Karpas-422 (cell line): ENCODE measurements at regions not wholly inside any gene's neighbourhood (a gene's known extent, or its start where the extent isn't known, plus 50 kb on each side); places are given as distances from the start of the nearest gene placed in this dataset.
"Not testable (repeated sequence)": the region's sequence is repeated elsewhere in the genome, so short reads cannot be mapped to it uniquely, and the experiment has no call there.

ENCODE experiments used
- DNase-seq: peaks from one replicate; pipeline ENCODE4 v3.0.0-alpha.2; 2015
- H2AFZ ChIP-seq: fragments of 200-600 bp; sonication (generic); 2 replicates; pipeline ENCODE4 v1.6.1; 2014; ENCODE audit warnings: antibody characterized with exemption, low read length, mixed read lengths
- H3K27ac ChIP-seq: fragments of 200-600 bp; sonication (generic); 2 replicates; pipeline ENCODE4 v1.5.1; 2014; ENCODE audit warnings: mild to moderate bottlenecking, low read length, moderate library complexity
- H3K27me3 ChIP-seq: fragments of 200-600 bp; sonication (generic); 2 replicates; pipeline ENCODE4 v1.6.1; 2014; ENCODE audit warnings: low read length, mixed read lengths
- H3K36me3 ChIP-seq: fragments of 200-600 bp; sonication (generic); 2 replicates; pipeline ENCODE4 v1.6.1; 2014; ENCODE audit warnings: low read length, mixed read lengths; ENCODE audit not compliant: insufficient read depth
- H3K4me1 ChIP-seq: fragments of 200-600 bp; sonication (generic); 2 replicates; pipeline ENCODE4 v1.6.1; 2014; ENCODE audit warnings: mild to moderate bottlenecking, low read length, mixed read lengths
- H3K4me2 ChIP-seq: fragments of 200-600 bp; sonication (generic); 2 replicates; pipeline ENCODE4 v1.6.1; 2014; ENCODE audit warnings: low read length, low read depth, mild to moderate bottlenecking; ENCODE audit not compliant: poor library complexity, severe bottlenecking
- H3K4me3 ChIP-seq: fragments of 200-600 bp; sonication (generic); 2 replicates; pipeline ENCODE4 v1.5.1; 2014; ENCODE audit warnings: mild to moderate bottlenecking, antibody characterized with exemption, low read length, mixed read lengths
- H3K79me2 ChIP-seq: fragments of 200-600 bp; sonication (generic); 2 replicates; pipeline ENCODE4 v1.6.1; 2014; ENCODE audit warnings: mild to moderate bottlenecking, low read length, mixed read lengths
- H3K9ac ChIP-seq: fragments of 200-600 bp; sonication (generic); 2 replicates; pipeline ENCODE4 v1.6.0; 2014; ENCODE audit warnings: low read length
- H3K9me2 ChIP-seq: fragments of 200-600 bp; sonication (generic), shearing (Covaris generic); replicated peaks from 2 replicates; pipeline ENCODE4 v1.6.0; 2014; ENCODE audit warnings: mild to moderate bottlenecking, low read length, moderate library complexity; ENCODE audit not compliant: insufficient read depth
- H3K9me3 ChIP-seq: fragments of 300-700, 200-600 bp; sonication (generic); 2 replicates; pipeline ENCODE4 v1.6.1; 2014; ENCODE audit warnings: low read length, mixed read lengths
- H4K20me1 ChIP-seq: fragments of 200-600 bp; sonication (generic); 2 replicates; pipeline ENCODE4 v1.6.1; 2014; ENCODE audit warnings: mild to moderate bottlenecking, antibody characterized with exemption, low read length, low read depth; ENCODE audit not compliant: insufficient read depth

DNA sequence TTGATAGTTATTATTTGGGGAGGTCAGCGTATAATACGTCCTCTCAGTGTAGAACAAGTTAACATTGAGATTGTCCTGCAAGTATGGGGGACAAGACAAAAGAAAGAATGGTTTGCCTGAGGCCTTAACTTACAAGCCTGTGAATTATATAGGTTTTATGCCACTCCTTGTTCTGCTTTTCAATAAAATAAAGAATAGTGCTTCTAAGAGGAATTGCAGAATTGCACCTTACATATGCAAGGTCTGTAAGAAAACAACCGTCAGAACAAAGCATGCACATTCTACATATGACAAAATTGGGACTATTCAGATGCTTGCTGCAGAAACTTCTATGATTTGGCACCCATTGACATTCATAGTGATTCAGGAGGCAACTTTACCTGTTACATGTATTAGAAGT is 785.0 kb downstream of the NR4A2 start:
- no peak overlapping the region for H3K9ac ChIP-seq
- DNase-seq = no peak
- peaks cover 7% of the 10 kb centered on the region for H3K9me3 ChIP-seq
- H3K9me2 ChIP-seq = no peaks in the 10 kb centered on the region
- H3K79me2 ChIP-seq = no peaks in the 10 kb centered on the region
- H2AFZ ChIP-seq = peak overlapping the region; percentile 53; the same call in 1 of the 2 replicates
- H4K20me1 ChIP-seq = no peaks in the 10 kb centered on the region
- H3K4me3 ChIP-seq = 0 out of 2 replicates have a peak overlapping the region, but pooled peaks have one; percentile 3
- H3K4me1 ChIP-seq = 0 out of 2 replicates have a peak, but pooled peaks cover 3% of the 10 kb centered on the region
- H3K27me3 ChIP-seq = no peaks in the 10 kb centered on the region
- no peaks in the 10 kb centered on the region for H3K36me3 ChIP-seq
- no peak overlapping the region for H3K27ac ChIP-seq
- H3K4me2 ChIP-seq = no peak overlapping the region

GRCh38 chr2:155546721-155547555 is 785.6 kb downstream of the NR4A2 start:
- Histone ChIP-seq H3K79me2 (no peaks in the 10 kb centered on the region), H3K9me3 (peaks cover 10% of the 10 kb centered on the region), H3K27me3 (no peaks in the 10 kb centered on the region), H3K9me2 (no peaks in the 10 kb centered on the region), H3K27ac (no peak overlapping the region), H2AFZ (peak overlapping the region; percentile 32; the same call in 1 of the 2 replicates), H3K4me1 (0 out of 2 replicates have a peak, but pooled peaks cover 3% of the 10 kb centered on the region), H3K36me3 (no peaks in the 10 kb centered on the region), H4K20me1 (no peaks in the 10 kb centered on the region), H3K4me3 (0 out of 2 replicates have a peak overlapping the region, but pooled peaks have one; percentile 25), H3K4me2 (peak overlapping the region; percentile 11), H3K9ac (no peak overlapping the region)
- no peak for DNase-seq

DNA sequence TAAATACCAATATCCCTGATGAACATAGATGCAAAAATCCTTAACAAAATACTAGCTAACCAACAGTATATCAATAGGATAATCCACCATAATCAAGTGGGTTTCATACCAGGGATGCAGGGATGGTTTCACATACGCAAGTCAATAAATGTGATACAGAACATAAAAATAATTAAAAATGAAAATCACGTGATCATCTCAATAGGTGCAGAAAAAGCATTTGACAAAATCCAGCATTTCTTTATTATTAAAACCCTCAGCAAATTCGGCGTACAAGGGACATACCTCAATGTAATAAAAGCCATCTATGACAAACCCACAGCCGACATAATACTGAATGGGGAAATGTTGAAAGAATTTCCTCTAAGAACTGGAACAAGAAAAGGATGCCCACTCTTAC is 793.5 kb downstream of the NR4A2 start:
- H3K4me1 ChIP-seq, H3K27ac ChIP-seq, H4K20me1 ChIP-seq, H3K4me3 ChIP-seq, H2AFZ ChIP-seq, H3K79me2 ChIP-seq, DNase-seq, H3K27me3 ChIP-seq, H3K9ac ChIP-seq, H3K9me2 ChIP-seq, H3K36me3 ChIP-seq, H3K4me2 ChIP-seq: not testable (repeated sequence)
- H3K9me3 ChIP-seq = peaks cover 25% of the 10 kb centered on the region

- no peak for DNase-seq
These were observed 804.5 kb downstream of the NR4A2 start for GRCh38 chr2:155528034-155528433.

GRCh38 chr2:155525199-155525598 is 807.3 kb downstream of the NR4A2 start:
- H3K4me1 ChIP-seq = no peaks in the 10 kb centered on the region
- H3K79me2 ChIP-seq = no peaks in the 10 kb centered on the region
- DNase-seq = no peak
- H3K4me2 ChIP-seq = no peak overlapping the region
- no peak overlapping the region for H2AFZ ChIP-seq
- no peaks in the 10 kb centered on the region for H4K20me1 ChIP-seq
- no peaks in the 10 kb centered on the region for H3K9me2 ChIP-seq
- H3K36me3 ChIP-seq = no peaks in the 10 kb centered on the region
- no peak overlapping the region for H3K27ac ChIP-seq
- peaks cover 17% of the 10 kb centered on the region for H3K9me3 ChIP-seq
- no peak overlapping the region for H3K4me3 ChIP-seq
- no peak overlapping the region for H3K9ac ChIP-seq
- H3K27me3 ChIP-seq = no peaks in the 10 kb centered on the region

More at GRCh38 chr2:155528034-155528433, 804.5 kb downstream of the NR4A2 start:
- Histone ChIP-seq H3K36me3 (no peaks in the 10 kb centered on the region), H2AFZ (no peak overlapping the region), H3K27ac (no peak overlapping the region), H3K4me3 (no peak overlapping the region), H3K27me3 (no peaks in the 10 kb centered on the region), H3K4me2 (no peak overlapping the region), H3K9me2 (no peaks in the 10 kb centered on the region), H3K9me3 (peaks cover 19% of the 10 kb centered on the region), H3K9ac (no peak overlapping the region), H3K79me2 (no peaks in the 10 kb centered on the region), H4K20me1 (no peaks in the 10 kb centered on the region), H3K4me1 (no peaks in the 10 kb centered on the region)

DNA sequence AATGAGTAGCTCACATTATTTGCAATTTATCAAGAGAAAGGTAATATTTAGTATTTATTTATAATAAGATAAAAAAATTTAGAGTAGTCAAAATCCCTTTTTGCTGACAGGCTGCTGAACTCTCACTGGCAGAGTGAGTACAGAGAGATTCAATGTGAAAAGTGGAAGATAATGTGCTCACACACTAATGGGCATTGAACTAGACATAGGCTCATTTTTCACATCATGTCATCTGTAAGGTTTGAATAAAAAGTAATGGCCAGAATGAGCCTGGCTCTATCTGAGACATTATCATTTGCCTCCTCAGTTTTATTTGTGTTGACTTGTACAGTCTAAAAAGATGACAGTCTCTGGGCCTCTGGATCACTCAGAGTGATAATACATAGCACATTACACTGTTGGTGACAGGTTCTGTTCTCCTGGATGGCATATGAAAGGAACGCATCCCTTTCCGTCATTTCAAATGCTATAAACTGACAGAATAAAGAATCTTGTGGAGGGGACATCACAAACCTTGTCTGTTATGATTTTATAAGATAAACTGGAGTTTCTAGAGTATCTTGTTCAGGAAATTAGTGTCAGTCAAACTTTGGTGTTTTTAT is 812.9 kb downstream of the NR4A2 start:
- Histone ChIP-seq H4K20me1 (no peaks in the 10 kb centered on the region), H3K36me3 (no peaks in the 10 kb centered on the region), H3K9me3 (peaks cover 25% of the 10 kb centered on the region), H3K9ac (no peak overlapping the region), H2AFZ (no peak overlapping the region), H3K27ac (no peak overlapping the region), H3K4me3 (no peak overlapping the region), H3K27me3 (no peaks in the 10 kb centered on the region), H3K4me2 (no peak overlapping the region), H3K79me2 (no peaks in the 10 kb centered on the region), H3K9me2 (no peaks in the 10 kb centered on the region), H3K4me1 (no peaks in the 10 kb centered on the region)
- no peak for DNase-seq

DNA sequence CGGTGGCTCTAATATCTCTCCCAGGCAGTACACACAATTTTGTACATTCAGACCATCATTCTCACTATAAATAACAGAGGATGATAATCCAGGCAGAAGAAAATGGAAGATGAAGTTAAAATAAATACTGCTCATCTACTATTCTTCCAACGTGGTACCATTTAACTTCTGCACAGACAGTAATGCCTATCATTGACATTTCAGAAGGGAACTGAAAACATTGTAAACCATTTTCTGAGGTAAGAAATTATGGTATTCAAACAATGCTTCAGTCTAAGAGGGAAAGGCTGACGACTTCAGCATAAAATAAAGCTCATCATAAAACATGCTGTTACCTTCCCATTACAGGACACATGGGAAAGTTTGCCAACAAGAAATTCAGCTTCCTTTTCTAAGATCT is 814.4 kb downstream of the NR4A2 start:
- no peak overlapping the region for H3K4me3 ChIP-seq
- no peaks in the 10 kb centered on the region for H4K20me1 ChIP-seq
- H3K27me3 ChIP-seq = no peaks in the 10 kb centered on the region
- peaks cover 28% of the 10 kb centered on the region for H3K9me3 ChIP-seq
- no peaks in the 10 kb centered on the region for H3K9me2 ChIP-seq
- H3K4me2 ChIP-seq = no peak overlapping the region
- H3K79me2 ChIP-seq = no peaks in the 10 kb centered on the region
- no peak for DNase-seq
- no peak overlapping the region for H3K9ac ChIP-seq
- no peaks in the 10 kb centered on the region for H3K4me1 ChIP-seq
- H3K36me3 ChIP-seq = no peaks in the 10 kb centered on the region
- no peak overlapping the region for H2AFZ ChIP-seq
- no peak overlapping the region for H3K27ac ChIP-seq

DNA sequence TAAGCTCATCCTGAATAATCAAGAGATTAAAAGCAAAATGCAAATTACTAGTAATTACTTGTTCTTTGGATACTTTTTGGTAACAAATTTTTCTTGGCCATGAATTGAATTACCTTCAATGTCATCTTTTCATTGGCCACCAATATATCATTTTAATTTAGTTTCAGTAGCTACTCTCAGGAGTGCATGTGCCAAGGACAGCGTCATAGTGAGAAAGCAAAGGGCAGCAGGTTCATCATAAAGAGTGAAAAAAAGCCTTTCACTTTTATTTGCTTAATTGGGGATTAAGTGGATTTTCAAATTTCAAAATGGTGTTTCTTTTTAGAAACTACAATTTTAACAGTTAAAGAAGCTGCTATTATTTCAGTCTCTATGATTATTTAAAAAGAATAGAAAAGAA is 815.2 kb downstream of the NR4A2 start:
- Histone ChIP-seq H3K27ac (no peak overlapping the region), H3K4me2 (no peak overlapping the region), H3K9me3 (peaks cover 23% of the 10 kb centered on the region), H3K9me2 (no peaks in the 10 kb centered on the region), H3K9ac (no peak overlapping the region), H3K36me3 (no peaks in the 10 kb centered on the region), H3K4me3 (no peak overlapping the region), H3K79me2 (no peaks in the 10 kb centered on the region), H3K27me3 (no peaks in the 10 kb centered on the region), H2AFZ (no peak overlapping the region), H3K4me1 (no peaks in the 10 kb centered on the region), H4K20me1 (no peaks in the 10 kb centered on the region)
- DNase-seq = no peak
